Esophagus squamous epithelium (tissue), 5 donors: ENCODE measurements at regions not wholly inside any gene's neighbourhood (a gene's known extent, or its start where the extent isn't known, plus 50 kb on each side); places are given as distances from the start of the nearest gene placed in this dataset.

ENCODE experiments used
- DNase-seq: peaks from one replicate; lab custom pipeline; 2025; lab: John Stamatoyannopoulos, UW
- H3K27ac ChIP-seq, 4 donors: fragments of 200-600 bp; sonication (generic); one replicate each; pipeline ENCODE4 v1.5.1; 2016 to 2019; ENCODE audit warnings: mild to moderate bottlenecking in 1 of 4
- H3K27me3 ChIP-seq, 4 donors: fragments of 200-600 bp; sonication (generic); 1 replicate in 3 of 4; 2 replicates in 1 of 4; pipeline versions ENCODE4 v1.5.1 to v1.6.0; 2017 to 2021; ENCODE audit warnings: antibody characterized with exemption in 1 of 4
- H3K36me3 ChIP-seq, 3 donors: fragments of 200-600 bp; sonication (generic); one replicate each; pipeline ENCODE4 v1.5.1; 2016 to 2019
- H3K4me1 ChIP-seq, 3 donors: fragments of 200-600 bp; sonication (generic); one replicate each; pipeline ENCODE4 v1.5.1; 2017 to 2019
- H3K4me3 ChIP-seq, 4 donors: fragments of 200-600 bp; sonication (generic); 1 replicate in 3 of 4; 2 replicates in 1 of 4; pipeline ENCODE4 v1.5.1; 2016 to 2019; ENCODE audit warnings: mild to moderate bottlenecking in 2 of 4, moderate library complexity in 1 of 4
- H3K9me3 ChIP-seq, 3 donors: fragments of 200-600 bp; sonication (generic); one replicate each; pipeline ENCODE4 v1.5.1; 2016 to 2019
- POLR2A ChIP-seq, 4 donors: fragments of 450-650 bp; IDR thresholded peaks; one replicate each; pipeline ENCODE4 v1.6.1; 2017; ENCODE audit warnings: antibody characterized with exemption in 4 of 4, mild to moderate bottlenecking in 4 of 4, moderate library complexity in 3 of 4
- WGBS, 2 donors: methylation state at CpG; one replicate each; pipeline ENCODE4 v1.1.5; 2018; 5-methylcytosine and 5-hydroxymethylcytosine counted together
- intact Hi-C: fragments of 100-400 bp; cut with DNase I; formaldehyde crosslinking; loops from one replicate; pipeline ENCODE4 v1.15.0; 2022
- TF ChIP-seq, protein P1 (sequence below), 6 experiments: fragments of 450-650 bp in 4 of 6; fragments of 200-600 bp in 2 of 6; sonication (generic) in 2 of 6; IDR thresholded peaks; one replicate each; pipeline ENCODE4 v1.5.1; 2016 to 2019; ENCODE audit warnings: antibody characterized with exemption in 6 of 6, mild to moderate bottlenecking in 4 of 6, moderate library complexity in 4 of 6
- donor health status: DM: yes; HTN: yes; CAD: no.

DNA sequence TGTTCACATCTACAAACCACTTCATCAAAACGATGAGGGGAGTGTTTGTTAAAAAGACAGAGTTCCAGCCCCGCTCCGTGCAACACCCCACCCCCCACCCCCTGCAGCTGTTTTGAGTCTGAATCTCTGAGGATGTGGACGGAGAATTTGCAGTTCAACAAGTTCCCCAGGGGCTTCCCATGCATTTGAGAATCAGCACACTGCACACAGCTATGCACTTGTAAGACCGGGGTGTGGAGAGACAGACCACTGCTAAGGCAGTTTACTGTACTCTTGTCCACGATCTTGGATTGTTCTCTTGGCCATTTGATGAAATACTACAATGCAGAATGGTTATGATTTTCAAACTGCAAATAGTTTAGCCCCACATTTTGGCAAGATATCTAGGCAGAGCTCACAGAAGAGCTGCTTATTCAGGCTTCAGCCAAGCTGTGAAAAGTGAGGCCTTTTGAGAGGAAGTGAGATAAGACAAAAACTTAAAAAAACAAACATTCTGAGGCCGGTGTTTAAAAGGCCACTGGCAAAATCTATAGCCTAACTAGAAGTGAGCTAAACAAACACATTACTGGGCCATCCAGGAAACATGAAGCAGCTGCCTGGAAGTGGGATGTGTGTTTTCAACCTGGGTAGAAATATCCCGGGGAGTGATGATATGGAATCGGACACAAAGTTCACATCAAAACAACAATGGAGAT, 308.2 kb upstream of the ADAMTS9 start:
- H3K36me3 ChIP-seq, result no peaks in the 10 kb centered on the region
- H3K4me1 ChIP-seq, result peaks cover 0 to 9% (median 6%) of the 10 kb centered on the region in 3 donors
- H3K27me3 ChIP-seq, result no peaks in the 10 kb centered on the region
- no peak for DNase-seq
- intact Hi-C loops, result no loop called here
- 43 to 45% methylated on average over 6 to 9 of the region's 9 CpGs for WGBS, 2 donors
- H3K9me3 ChIP-seq, result no peaks in the 10 kb centered on the region
- no peak overlapping the region for H3K4me3 ChIP-seq
- TF ChIP-seq, protein P1, sequence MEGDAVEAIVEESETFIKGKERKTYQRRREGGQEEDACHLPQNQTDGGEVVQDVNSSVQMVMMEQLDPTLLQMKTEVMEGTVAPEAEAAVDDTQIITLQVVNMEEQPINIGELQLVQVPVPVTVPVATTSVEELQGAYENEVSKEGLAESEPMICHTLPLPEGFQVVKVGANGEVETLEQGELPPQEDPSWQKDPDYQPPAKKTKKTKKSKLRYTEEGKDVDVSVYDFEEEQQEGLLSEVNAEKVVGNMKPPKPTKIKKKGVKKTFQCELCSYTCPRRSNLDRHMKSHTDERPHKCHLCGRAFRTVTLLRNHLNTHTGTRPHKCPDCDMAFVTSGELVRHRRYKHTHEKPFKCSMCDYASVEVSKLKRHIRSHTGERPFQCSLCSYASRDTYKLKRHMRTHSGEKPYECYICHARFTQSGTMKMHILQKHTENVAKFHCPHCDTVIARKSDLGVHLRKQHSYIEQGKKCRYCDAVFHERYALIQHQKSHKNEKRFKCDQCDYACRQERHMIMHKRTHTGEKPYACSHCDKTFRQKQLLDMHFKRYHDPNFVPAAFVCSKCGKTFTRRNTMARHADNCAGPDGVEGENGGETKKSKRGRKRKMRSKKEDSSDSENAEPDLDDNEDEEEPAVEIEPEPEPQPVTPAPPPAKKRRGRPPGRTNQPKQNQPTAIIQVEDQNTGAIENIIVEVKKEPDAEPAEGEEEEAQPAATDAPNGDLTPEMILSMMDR (IDR thresholded peaks at IDR 0.05), result no peak
- no peak for TF ChIP-seq POLR2A (IDR thresholded peaks at IDR 0.05)
- H3K27ac ChIP-seq, result no peak overlapping the region

DNA sequence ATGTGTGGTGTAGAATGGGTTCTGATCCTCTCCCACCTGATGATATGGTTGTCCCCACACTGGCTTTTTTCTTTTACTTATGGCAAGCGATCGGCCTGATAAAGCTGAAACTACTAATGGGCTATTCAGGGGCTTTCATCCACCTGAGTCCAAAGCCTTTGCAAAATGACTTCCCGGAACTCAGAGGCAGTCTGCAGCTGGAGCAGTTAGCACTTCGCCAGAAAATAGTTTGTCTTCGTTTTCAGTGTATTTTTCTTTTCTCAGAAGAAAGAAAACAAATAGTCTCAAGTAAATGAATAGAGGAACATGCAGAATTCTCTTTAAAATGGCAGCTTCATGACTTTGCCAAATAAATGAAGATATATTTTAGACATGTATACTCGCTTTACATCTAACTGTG, 306.0 kb upstream of the ADAMTS9 start:
- H3K9me3 ChIP-seq, result no peaks in the 10 kb centered on the region
- H3K4me1 ChIP-seq, result peaks cover 0 to 9% (median 6%) of the 10 kb centered on the region in 3 donors
- no peak for DNase-seq
- H3K27me3 ChIP-seq, result no peaks in the 10 kb centered on the region
- H3K36me3 ChIP-seq, result no peaks in the 10 kb centered on the region
- WGBS, 2 donors, result 90% methylated on average over 6 of the region's 6 CpGs
- intact Hi-C loops, result no loop called here
- H3K4me3 ChIP-seq, result no peak overlapping the region
- no peak overlapping the region for H3K27ac ChIP-seq
- no peak for TF ChIP-seq POLR2A (IDR thresholded peaks at IDR 0.05)
- TF ChIP-seq, protein P1 (IDR thresholded peaks at IDR 0.05), result no peak

DNA sequence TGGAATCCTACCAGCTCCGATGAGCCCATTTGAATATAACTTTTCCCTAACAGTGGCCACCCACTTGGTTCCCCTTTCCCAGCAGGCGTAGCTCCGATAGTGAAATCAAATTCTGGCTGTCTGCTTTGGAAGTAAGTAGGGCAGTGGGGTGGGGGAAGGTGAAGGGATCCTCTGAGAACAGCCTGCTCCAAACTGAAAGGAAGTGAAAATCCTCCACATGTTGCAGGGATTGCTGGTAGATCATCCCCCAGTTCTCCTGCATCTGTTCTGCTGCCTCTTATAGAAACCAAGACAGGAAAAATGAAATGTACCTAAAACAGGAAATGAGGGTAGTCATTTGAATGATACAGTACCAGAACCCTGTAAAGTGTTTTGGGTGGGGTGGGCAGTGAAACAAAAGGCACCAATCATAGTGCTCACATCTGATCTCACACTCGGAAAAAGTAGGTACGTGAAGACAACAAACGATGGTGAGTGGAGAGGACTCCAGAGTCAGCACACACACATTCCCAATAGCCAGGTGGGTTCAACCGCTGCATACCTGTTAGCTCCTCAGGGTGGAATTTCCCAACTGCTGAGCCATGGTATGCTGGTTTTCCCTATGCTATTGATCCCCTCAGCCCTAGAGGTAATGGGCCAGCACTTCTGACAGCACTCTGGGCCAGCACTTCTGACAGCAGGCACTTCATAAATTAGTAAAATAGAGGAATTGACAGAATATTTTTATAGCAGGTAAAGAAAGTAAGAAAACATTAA, 304.9 kb upstream of the ADAMTS9 start:
- H3K9me3 ChIP-seq, result no peaks in the 10 kb centered on the region
- H3K27me3 ChIP-seq, result no peaks in the 10 kb centered on the region
- no peak for DNase-seq
- no peaks in the 10 kb centered on the region for H3K36me3 ChIP-seq
- TF ChIP-seq, protein P1 (IDR thresholded peaks at IDR 0.05), result no peak
- TF ChIP-seq POLR2A (IDR thresholded peaks at IDR 0.05), result no peak
- H3K4me3 ChIP-seq, result no peak overlapping the region
- 58 to 60% methylated on average over 7 of the region's 7 CpGs for WGBS, 2 donors
- intact Hi-C loops, result no loop called here
- H3K4me1 ChIP-seq, result peaks cover 0 to 9% (median 6%) of the 10 kb centered on the region in 3 donors
- H3K27ac ChIP-seq, result peak overlapping the region in 1 of 4 donors; percentile 11

DNA sequence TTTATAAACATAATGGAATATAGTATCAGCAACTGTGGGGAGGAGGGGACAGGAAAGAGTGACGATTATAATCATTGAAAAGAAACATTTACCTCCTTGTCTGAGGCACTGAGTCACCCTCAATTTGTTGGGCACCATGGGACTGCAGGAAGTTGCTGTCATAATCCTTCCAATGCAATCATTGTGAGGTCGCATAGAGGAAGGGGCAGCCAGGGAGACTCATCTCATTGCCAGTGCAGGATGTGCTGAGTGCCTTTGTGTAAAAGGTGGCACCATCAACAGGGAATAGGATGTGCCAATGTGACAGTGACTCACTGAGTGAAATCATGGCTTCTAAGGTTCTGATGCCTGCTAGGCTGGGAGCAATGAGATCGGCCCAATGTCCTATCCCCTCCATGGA, 300.4 kb upstream of the ADAMTS9 start:
- WGBS, 2 donors, result 37 to 47% methylated on average over 3 of the region's 3 CpGs
- DNase-seq, result no peak
- Histone ChIP-seq H3K4me3 (no peak overlapping the region), H3K4me1 (peaks cover 0 to 3% (median 0%) of the 10 kb centered on the region in 3 donors), H3K27me3 (no peaks in the 10 kb centered on the region), H3K36me3 (no peaks in the 10 kb centered on the region), H3K9me3 (no peaks in the 10 kb centered on the region), H3K27ac (no peak overlapping the region)
- TF ChIP-seq POLR2A (IDR thresholded peaks at IDR 0.05), result no peak
- TF ChIP-seq, protein P1 (IDR thresholded peaks at IDR 0.05), result no peak
- intact Hi-C loops, result no loop called here

DNA sequence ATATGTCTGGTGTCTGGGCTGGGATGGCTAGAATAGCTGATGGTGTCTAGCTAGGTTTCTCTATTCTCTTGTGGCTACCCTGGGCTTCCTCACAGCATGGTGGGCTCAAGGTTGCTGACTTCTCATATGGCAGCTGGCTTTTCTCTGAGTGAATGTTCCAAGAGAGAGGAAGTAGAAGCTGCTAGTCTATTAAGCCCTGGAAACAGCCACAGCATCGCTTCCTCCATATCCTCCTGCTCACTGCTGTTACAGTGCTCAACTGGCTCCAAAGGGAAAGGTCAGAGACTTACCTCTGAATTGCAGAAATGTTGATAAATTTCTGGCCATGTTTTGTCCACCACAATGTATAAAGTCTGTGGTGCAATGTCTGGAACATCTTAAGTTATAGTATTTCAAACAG, 299.9 kb upstream of the ADAMTS9 start:
- H3K4me3 ChIP-seq, result no peak overlapping the region
- no peak for DNase-seq
- no peak for TF ChIP-seq POLR2A (IDR thresholded peaks at IDR 0.05)
- TF ChIP-seq, protein P1 (IDR thresholded peaks at IDR 0.05), result no peak
- peaks cover 0 to 3% (median 0%) of the 10 kb centered on the region in 3 donors for H3K4me1 ChIP-seq
- intact Hi-C loops, result no loop called here
- WGBS, 2 donors, result 80 to 100% methylated on average over 1 of the region's 1 CpG
- H3K27me3 ChIP-seq, result no peaks in the 10 kb centered on the region
- no peaks in the 10 kb centered on the region for H3K36me3 ChIP-seq
- no peak overlapping the region for H3K27ac ChIP-seq
- no peaks in the 10 kb centered on the region for H3K9me3 ChIP-seq
